ENCODE measurements at regions not wholly inside any gene's neighbourhood (a gene's known extent, or its start where the extent isn't known, plus 50 kb on each side); places are given as distances from the start of the nearest gene placed in this dataset.

- DNase-seq = no peak
Observed at GRCh38 chr10:78164702-78165101, 131.0 kb downstream of the RPS24 start.

DNA sequence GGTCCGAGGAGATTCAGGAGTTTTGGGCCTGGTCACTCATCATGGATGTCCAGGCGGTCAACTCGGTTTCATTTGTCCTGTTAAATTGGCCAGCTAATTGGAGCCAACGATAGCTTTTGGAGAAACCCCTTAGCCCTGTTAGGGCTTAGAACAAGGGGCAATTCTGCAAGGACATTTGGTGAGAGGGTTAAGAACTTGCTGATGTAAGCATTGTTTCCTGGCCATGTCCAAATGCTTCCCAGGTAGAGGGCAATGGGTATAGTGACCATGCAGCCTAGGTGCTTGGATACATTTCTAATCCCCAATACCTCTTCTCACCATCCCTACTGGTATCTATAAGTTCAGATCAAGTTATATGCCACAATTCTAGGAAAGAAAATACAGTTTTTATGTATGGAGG lies 131.5 kb downstream of the RPS24 start:
- no peak for DNase-seq

DNA sequence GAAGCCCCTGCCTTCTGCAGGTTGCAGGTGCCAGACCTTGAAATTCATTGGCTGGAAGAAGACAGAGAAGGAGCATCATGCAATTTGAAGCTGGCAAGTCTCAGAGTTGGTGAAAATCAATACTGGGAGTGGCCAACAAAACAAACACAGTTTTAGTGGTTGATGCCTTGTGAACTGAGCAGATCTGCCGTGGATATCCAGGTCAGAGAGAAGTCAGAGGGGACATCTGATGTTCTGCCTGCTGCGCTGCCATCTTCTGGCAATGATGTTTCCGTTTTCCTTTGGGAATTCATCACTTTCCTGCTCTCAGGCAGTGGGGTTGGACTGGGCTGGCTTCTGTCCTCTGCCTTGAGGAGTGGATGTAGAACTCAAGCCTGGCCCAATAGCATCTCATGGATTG lies 132.0 kb downstream of the RPS24 start:
- no peak for DNase-seq

- DNase-seq = no peak
Observed at GRCh38 chr10:78166261-78166660, 132.6 kb downstream of the RPS24 start.

DNA sequence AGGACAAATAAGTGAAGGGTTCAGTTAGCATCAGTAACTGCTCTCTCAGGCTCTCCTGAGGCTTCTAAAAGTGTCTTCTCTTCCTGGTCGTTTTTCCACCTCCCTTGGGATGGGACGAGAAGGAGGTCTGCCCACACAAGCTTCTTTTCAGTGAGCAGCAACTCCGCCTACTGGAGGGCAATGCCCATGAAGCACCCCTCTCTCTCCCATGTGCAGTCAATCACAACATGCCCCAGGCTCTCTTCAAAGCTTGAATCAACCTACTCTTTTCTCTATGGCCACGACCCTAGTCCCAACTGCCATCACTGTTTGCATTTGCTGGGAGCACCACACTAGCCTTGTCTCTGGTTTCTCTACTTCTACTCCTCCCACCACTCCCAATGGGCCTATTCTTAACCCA lies 135.6 kb downstream of the RPS24 start:
- no peak for DNase-seq

GRCh38 chr10:78170026-78170475 lies 136.4 kb downstream of the RPS24 start:
- no peak for DNase-seq

DNA sequence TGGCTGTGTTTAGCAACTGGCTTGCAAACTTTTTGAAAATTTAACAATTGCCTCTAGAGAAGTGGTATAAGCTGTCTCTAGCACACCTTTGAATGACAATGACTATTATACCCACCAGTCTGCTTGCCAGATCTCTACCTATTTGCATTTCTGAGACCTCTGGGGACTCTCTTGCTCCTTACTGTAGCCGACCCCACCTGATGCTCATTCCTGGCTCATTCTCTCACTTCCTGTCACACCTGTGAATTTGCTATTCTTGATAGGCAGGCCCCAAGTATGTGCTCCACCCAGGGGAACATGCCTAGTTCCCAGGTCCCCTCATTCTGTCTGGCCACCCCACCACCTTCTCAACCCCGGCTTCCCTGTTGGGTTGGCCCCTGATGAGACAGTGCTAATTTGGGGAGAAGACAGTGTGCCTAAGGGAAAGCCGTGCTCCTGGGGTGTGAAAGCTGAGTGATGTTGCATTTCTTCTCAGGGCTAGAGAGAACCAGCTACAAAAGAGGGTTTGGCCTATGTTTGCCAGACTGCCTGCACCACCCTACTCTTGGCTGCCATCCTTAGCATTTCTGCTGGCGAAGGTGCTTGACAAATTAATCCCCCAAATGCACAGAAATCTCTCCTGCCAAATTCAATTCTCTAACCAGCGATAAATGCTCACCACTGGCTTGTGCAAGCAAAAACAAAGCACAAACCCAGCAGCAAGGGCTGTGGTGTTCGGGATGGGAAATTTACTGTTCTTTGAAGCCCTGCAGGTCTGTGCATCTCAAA lies 138.2 kb downstream of the RPS24 start:
- no peak for DNase-seq

DNA sequence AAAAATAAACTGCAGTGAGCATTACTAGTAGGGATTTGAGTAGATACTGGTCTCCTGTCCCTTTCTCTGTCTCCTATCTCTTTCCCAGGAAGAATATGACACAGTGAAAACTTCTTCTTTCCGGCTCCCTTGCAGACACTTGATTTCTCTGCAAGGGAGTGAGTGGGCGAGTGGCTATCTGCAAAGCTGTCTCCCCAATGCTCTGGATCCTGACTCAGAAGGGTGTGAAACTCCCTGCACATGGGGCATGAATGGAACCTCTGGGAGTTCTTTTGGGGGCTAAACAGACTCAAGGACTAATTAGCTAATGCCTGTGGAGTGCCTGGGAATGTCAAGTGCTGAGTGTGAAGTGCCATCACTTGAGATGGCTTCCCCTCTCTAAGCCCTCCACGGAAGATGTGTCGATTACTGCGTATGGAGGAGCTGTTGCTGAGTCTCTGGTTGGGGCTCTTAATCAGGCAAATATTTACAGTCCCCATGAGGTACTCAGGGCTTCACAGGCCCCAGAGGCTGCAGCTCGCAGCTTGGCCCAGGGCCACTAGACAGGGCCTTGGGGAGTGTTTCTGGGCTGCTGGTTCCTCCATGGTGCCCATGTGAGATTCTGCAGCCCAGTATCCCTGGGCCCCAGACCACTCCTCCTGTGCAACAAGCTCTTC lies 139.8 kb downstream of the RPS24 start:
- no peak for DNase-seq

GRCh38 chr10:78175444-78176015 lies 141.9 kb downstream of the RPS24 start:
- DNase-seq = no peak

- DNase-seq = no peak
Observed at GRCh38 chr10:78176320-78177317, 143.0 kb downstream of the RPS24 start.

- no peak for DNase-seq
Observed at GRCh38 chr10:78177491-78178185, 144.0 kb downstream of the RPS24 start.

- DNase-seq = no peak
Observed at GRCh38 chr10:78178397-78178796, 144.7 kb downstream of the RPS24 start.

DNA sequence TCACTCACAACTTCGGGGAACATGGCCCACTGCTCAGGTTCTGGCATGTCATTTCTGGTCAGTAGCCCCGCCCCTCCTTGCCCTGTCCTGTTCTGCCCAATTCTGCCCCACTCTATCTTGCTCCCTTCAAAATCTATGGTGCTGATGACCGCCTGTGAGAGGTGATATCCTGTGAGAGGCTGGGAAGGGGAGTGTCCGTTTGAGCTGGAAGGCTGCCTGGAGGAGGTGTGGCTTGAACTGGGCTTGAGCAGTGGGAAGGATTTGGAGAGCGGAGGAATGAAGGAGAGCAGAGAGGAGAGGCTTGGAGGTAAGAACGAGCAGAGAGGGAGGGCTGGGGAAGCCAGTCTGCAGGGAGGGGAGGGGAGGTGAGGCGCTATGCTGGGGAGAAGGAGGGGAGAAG lies 145.3 kb downstream of the RPS24 start:
- no peak for DNase-seq

DNA sequence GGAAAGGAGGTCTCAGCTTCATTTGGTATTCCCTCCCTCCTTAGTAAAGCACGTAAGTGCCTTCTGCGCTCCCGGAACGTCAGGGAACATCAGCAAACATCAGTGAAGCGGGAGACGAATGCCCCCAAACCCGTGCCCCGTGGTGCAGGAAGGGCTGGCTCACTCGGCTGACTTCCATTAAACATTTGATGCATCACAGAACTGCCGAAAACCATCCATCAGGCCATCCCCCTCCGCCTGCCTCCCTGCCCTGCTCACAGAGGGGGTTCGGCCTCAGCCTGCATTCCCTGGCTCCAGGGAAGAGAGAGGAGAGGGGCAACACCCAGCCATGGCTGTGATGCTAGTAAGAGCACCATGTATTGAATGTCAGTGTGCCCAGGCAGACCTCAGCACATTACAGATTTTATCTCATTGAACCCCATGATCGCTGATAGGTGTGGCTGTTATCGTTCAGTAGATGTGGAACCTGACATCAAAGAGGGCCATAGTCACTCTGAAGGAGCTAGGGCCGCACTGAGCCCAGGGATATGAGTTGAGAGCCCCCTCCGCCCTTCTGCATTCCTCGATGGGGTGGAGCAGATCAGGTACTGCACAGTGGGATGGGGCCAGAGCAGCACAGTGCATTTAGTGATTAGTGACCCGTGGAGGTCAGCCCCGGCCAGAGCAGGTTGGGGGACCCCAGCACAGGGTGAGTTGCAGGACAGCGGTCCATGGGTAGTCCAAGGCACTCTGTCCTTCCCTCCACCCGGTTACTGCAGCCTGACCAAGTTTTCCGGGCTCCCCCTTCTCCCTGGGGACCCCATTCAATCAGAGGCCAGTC lies 146.4 kb downstream of the RPS24 start:
- DNase-seq = no peak

- no peak for DNase-seq
Observed at GRCh38 chr10:78181381-78182055, 147.9 kb downstream of the RPS24 start.

DNA sequence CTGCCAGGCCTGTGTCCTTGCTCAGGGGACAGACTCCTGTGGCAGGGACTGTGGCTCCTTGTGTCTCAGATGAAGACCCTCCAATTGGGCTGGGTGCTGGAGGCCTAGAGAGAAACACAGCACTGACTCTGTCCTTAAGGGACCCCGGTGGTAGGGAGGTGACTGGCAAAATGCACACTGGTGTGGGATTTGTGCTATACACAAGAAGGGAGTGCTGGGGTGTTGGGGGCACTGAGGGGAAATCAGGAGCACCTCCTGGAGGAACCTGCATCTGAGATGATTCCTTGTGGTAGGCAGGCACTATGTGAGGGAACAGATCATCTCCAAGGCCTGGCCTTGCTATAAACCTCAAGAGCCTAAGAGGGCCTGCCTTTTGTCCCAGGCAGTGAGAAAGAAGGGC lies 149.2 kb downstream of the RPS24 start:
- DNase-seq = no peak

GRCh38 chr10:78184851-78185692 lies 151.4 kb downstream of the RPS24 start:
- no peak for DNase-seq

GRCh38 chr10:78185693-78186055 lies 152.0 kb downstream of the RPS24 start:
- no peak for DNase-seq

- no peak for DNase-seq
Observed at GRCh38 chr10:78186572-78186971, 152.9 kb downstream of the RPS24 start.

DNA sequence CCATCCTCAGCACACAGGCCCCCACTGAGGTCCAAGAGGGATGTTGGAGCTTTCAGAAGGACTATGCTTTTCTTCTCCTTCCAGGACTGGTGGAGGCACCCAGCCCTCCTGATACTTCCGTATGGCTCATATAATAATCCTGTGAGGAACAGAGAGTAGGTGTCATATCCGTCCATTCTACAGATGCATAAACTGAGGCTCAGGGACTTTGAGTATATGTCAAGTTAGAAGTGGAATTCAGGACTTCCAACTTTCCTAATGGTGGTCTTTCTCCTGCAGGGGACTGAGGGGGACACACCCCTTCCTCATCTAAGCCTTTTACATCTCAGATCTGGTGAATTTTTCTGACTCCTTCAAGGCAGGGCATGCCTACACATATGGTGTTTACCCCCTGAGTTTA lies 153.7 kb downstream of the RPS24 start:
- DNase-seq = no peak
